NB4 (cell line): ENCODE measurements at regions not wholly inside any gene's neighbourhood (a gene's known extent, or its start where the extent isn't known, plus 50 kb on each side); places are given as distances from the start of the nearest gene placed in this dataset.

Experiments used
- CTCF ChIP-seq: IDR thresholded peaks from one replicate; pipeline ENCODE4 v1.5.1; 2012; ENCODE audit warnings: low read depth, low read length
- MAX ChIP-seq: IDR thresholded peaks from 2 replicates; pipeline ENCODE4 v1.6.1; 2011; ENCODE audit warnings: low read depth, low read length

GRCh38 chr1:76730027-76730426 lies 137.3 kb upstream of the ST6GALNAC5 start:
- TF ChIP-seq MAX (no peak), CTCF (no peak)
